Fibroblast of lung (primary cell): ENCODE measurements at regions not wholly inside any gene's neighbourhood (a gene's known extent, or its start where the extent isn't known, plus 50 kb on each side); places are given as distances from the start of the nearest gene placed in this dataset.

Experiments
- DNase-seq, 2 donors: peaks; one replicate each; pipeline versions ENCODE4 v3.0.0 to v3.0.0-alpha.2; 2010; ENCODE audit warnings: low read depth in 2 of 2
- H2AFZ ChIP-seq: 2 replicates; pipeline ENCODE4 v1.5.1; 2012; ENCODE audit warnings: low read length, control low read depth, inconsistent platforms
- H3K27ac ChIP-seq: 2 replicates; pipeline ENCODE4 v1.5.1; 2011; ENCODE audit warnings: low read length, control low read depth; ENCODE audit not compliant: insufficient read depth
- H3K27me3 ChIP-seq: 2 replicates; pipeline ENCODE4 v1.5.1; 2011; ENCODE audit warnings: mild to moderate bottlenecking, low read length; ENCODE audit not compliant: control insufficient read depth, insufficient read depth
- H3K36me3 ChIP-seq: 2 replicates; pipeline ENCODE4 v1.5.1; 2011; ENCODE audit warnings: low read length; ENCODE audit not compliant: control insufficient read depth, insufficient read depth
- H3K4me1 ChIP-seq: 2 replicates; pipeline ENCODE4 v1.5.1; 2011; ENCODE audit warnings: low read length; ENCODE audit not compliant: control insufficient read depth, insufficient read depth; ENCODE audit errors: extremely low read depth
- H3K4me2 ChIP-seq: 2 replicates; pipeline ENCODE4 v1.5.1; 2011; ENCODE audit warnings: low read length, control low read depth; ENCODE audit not compliant: insufficient read depth; ENCODE audit errors: extremely low read depth
- H3K4me3 ChIP-seq, 4 experiments: fragments of 200-600 bp in 1 of 4; sonication (generic) in 1 of 4; replicated peaks in 1 of 4; 2 replicates each; pipeline ENCODE4 v1.5.1; 2011 to 2016; ENCODE audit warnings: low read length in 4 of 4, low read depth in 3 of 4, mild to moderate bottlenecking in 3 of 4, control low read depth in 2 of 4, inconsistent platforms in 1 of 4, mixed read lengths in 1 of 4; ENCODE audit not compliant: insufficient read depth in 1 of 4; ENCODE audit errors: control extremely low read depth in 1 of 4
- H3K79me2 ChIP-seq: 2 replicates; pipeline ENCODE4 v1.5.1; 2012; ENCODE audit warnings: mild to moderate bottlenecking, low read length, inconsistent platforms; ENCODE audit not compliant: control insufficient read depth, insufficient read depth
- H3K9ac ChIP-seq: 2 replicates; pipeline ENCODE4 v1.5.1; 2011; ENCODE audit warnings: mild to moderate bottlenecking, low read length, control low read depth; ENCODE audit not compliant: insufficient read depth
- H3K9me3 ChIP-seq: 2 replicates; pipeline ENCODE4 v1.5.1; 2012; ENCODE audit warnings: low read depth, low read length; ENCODE audit not compliant: control insufficient read depth, insufficient read depth
- H4K20me1 ChIP-seq: 2 replicates; pipeline ENCODE4 v1.5.1; 2011; ENCODE audit warnings: low read length; ENCODE audit not compliant: control insufficient read depth, insufficient read depth; ENCODE audit errors: extremely low read depth
- EZH2 ChIP-seq: IDR thresholded peaks from 2 replicates; pipeline ENCODE4 v1.5.1; 2012; ENCODE audit warnings: low read length, control low read depth, mild to moderate bottlenecking; ENCODE audit errors: missing control alignments
- TF ChIP-seq, protein P1 (sequence below), 2 donors: IDR thresholded peaks in 1 of 2; conservative IDR thresholded peaks in 1 of 2; 1 replicate in 1 of 2; 2 replicates in 1 of 2; pipeline ENCODE4 v1.5.1; 2011 to 2012; ENCODE audit warnings: low read length in 2 of 2, control low read depth in 1 of 2, inconsistent platforms in 1 of 2, low read depth in 1 of 2, mild to moderate bottlenecking in 1 of 2

DNA sequence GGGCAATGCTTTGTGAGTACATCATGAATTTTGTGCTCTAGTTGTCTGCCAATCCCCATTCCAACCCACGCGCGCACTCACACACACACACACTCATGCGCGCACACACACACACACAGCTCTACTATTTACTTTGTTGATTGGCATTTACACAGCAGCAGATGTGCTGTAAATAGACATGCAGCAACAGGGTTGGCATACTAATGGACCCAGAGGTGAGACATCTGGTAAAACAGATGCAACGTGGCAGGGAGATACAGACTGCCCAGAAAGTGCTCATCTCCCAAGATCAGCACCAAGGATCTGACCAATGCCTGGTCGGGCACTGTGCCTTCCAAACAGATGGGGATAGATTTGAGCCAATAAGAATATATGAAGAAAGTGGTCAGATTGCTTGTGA is 873.0 kb downstream of the SORCS3 start:
- Histone ChIP-seq H3K79me2 (no peaks in the 10 kb centered on the region), H3K4me2 (no peak overlapping the region), H3K27me3 (no peaks in the 10 kb centered on the region), H3K9ac (no peak overlapping the region), H3K4me3 (no peak overlapping the region), H3K4me1 (no peaks in the 10 kb centered on the region), H3K36me3 (no peaks in the 10 kb centered on the region), H2AFZ (no peak overlapping the region), H3K9me3 (no peaks in the 10 kb centered on the region), H4K20me1 (no peaks in the 10 kb centered on the region), H3K27ac (no peak overlapping the region)
- DNase-seq, result no peak
- TF ChIP-seq, protein P1, sequence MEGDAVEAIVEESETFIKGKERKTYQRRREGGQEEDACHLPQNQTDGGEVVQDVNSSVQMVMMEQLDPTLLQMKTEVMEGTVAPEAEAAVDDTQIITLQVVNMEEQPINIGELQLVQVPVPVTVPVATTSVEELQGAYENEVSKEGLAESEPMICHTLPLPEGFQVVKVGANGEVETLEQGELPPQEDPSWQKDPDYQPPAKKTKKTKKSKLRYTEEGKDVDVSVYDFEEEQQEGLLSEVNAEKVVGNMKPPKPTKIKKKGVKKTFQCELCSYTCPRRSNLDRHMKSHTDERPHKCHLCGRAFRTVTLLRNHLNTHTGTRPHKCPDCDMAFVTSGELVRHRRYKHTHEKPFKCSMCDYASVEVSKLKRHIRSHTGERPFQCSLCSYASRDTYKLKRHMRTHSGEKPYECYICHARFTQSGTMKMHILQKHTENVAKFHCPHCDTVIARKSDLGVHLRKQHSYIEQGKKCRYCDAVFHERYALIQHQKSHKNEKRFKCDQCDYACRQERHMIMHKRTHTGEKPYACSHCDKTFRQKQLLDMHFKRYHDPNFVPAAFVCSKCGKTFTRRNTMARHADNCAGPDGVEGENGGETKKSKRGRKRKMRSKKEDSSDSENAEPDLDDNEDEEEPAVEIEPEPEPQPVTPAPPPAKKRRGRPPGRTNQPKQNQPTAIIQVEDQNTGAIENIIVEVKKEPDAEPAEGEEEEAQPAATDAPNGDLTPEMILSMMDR (conservative IDR thresholded peaks at IDR 0.05 in 1 of 2, IDR thresholded peaks at IDR 0.05 in 1 of 2; ENCODE audit: low read depth in 1 of 2, low read length in 2 of 2), result no peak
- TF ChIP-seq EZH2, result no peak

DNA sequence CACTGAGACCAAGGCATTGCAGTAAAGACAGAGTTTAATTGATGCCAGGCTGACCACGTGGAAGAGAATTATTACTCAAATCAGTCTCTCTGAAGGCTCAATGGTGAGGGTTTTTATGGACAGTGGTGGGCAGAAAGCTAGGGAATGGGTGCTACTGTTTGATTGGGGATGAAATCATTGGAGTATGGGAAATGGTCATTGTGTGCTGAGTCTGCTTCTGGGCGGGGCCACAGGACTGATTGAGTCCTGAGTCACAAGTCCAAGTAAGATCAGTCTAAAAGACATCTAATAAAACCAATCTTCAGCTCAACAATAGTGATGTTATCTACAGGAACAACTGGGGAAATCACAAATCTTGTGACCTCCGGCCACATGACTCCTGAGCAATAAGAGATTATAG is 868.4 kb downstream of the SORCS3 start:
- Histone ChIP-seq H3K4me3 (no peak overlapping the region), H3K79me2 (no peaks in the 10 kb centered on the region), H2AFZ (no peak overlapping the region), H4K20me1 (no peaks in the 10 kb centered on the region), H3K9ac (no peak overlapping the region), H3K9me3 (no peaks in the 10 kb centered on the region), H3K36me3 (no peaks in the 10 kb centered on the region), H3K4me1 (no peaks in the 10 kb centered on the region), H3K27ac (no peak overlapping the region), H3K27me3 (no peaks in the 10 kb centered on the region), H3K4me2 (no peak overlapping the region)
- TF ChIP-seq, protein P1 (conservative IDR thresholded peaks at IDR 0.05 in 1 of 2, IDR thresholded peaks at IDR 0.05 in 1 of 2; ENCODE audit: low read depth in 1 of 2, low read length in 2 of 2), result no peak
- TF ChIP-seq EZH2, result no peak
- DNase-seq, result no peak

DNA sequence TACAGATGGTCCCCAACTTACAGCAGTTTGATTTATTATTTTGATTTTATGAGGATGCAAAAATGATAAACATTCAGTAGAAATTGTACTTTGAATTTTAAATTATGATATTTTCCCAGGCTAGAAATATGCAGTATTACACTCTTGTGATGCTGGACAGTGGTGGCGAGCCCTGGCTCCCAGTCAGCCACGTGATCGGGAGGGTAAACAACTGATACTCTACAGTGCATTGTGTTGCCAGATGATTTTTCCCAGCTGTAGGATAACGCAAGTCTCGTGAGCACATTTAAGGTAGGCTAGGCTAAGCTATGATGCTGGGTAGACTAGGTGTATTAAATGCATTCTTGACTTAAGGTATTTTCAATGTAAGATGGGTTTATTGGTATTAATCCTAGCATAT is 865.2 kb downstream of the SORCS3 start:
- H3K27ac ChIP-seq, result no peak overlapping the region
- H3K27me3 ChIP-seq, result no peaks in the 10 kb centered on the region
- H2AFZ ChIP-seq, result no peak overlapping the region
- no peaks in the 10 kb centered on the region for H3K9me3 ChIP-seq
- no peaks in the 10 kb centered on the region for H3K36me3 ChIP-seq
- DNase-seq, result no peak
- H3K79me2 ChIP-seq, result no peaks in the 10 kb centered on the region
- H4K20me1 ChIP-seq, result no peaks in the 10 kb centered on the region
- no peak overlapping the region for H3K4me3 ChIP-seq
- H3K4me2 ChIP-seq, result no peak overlapping the region
- no peak for TF ChIP-seq EZH2
- no peak overlapping the region for H3K9ac ChIP-seq
- H3K4me1 ChIP-seq, result no peaks in the 10 kb centered on the region
